Kidney (tissue), 13 donors: ENCODE measurements at regions not wholly inside any gene's neighbourhood (a gene's known extent, or its start where the extent isn't known, plus 50 kb on each side); places are given as distances from the start of the nearest gene placed in this dataset.

Experiments
- DNase-seq, 5 donors: peaks; one replicate each; pipeline ENCODE4 v3.0.0-alpha.2; 2013 to 2020
- FAIRE-seq: peaks from 2 replicates; lab custom pipeline; 2012; peaks lifted over from hg19 to GRCh38; lab: Jason Lieb, UNC
- H3K27ac ChIP-seq, 2 donors: one replicate each; pipeline ENCODE4 v1.7.0; 2013; ENCODE audit warnings: low read depth in 2 of 2, low read length in 2 of 2, inconsistent platforms in 1 of 2
- H3K27me3 ChIP-seq: one replicate; pipeline ENCODE4 v1.7.1; 2013; ENCODE audit warnings: low read length, inconsistent platforms; ENCODE audit not compliant: control insufficient read depth, insufficient read depth
- H3K36me3 ChIP-seq, 3 donors: one replicate each; pipeline versions ENCODE4 v1.7.0 to v1.7.1; 2013; ENCODE audit warnings: low read length in 3 of 3, control low read depth in 1 of 3, inconsistent platforms in 1 of 3; ENCODE audit not compliant: insufficient read depth in 3 of 3, control insufficient read depth in 2 of 3
- H3K4me1 ChIP-seq, 3 donors: one replicate each; pipeline versions ENCODE4 v1.7.0 to v1.7.1; 2013; ENCODE audit warnings: low read length in 3 of 3, inconsistent platforms in 1 of 3, low read depth in 1 of 3; ENCODE audit not compliant: control insufficient read depth in 2 of 3, insufficient read depth in 2 of 3
- H3K4me3 ChIP-seq, 3 donors: one replicate each; pipeline versions ENCODE4 v1.7.0 to v1.8.1; 2013; ENCODE audit warnings: low read length in 3 of 3, control low read depth in 1 of 3, inconsistent platforms in 1 of 3
- H3K9ac ChIP-seq, 3 donors: one replicate each; pipeline versions ENCODE4 v1.7.0 to v1.7.1; 2013; ENCODE audit warnings: low read length in 3 of 3, control low read depth in 1 of 3, inconsistent platforms in 1 of 3
- H3K9me3 ChIP-seq, 3 donors: one replicate each; pipeline versions ENCODE4 v1.7.0 to v1.7.1; 2013; ENCODE audit warnings: low read length in 3 of 3, control low read depth in 1 of 3, inconsistent platforms in 1 of 3; ENCODE audit not compliant: control insufficient read depth in 2 of 3, insufficient read depth in 1 of 3
- intact Hi-C: fragments of 100-400 bp; cut with DNase I; formaldehyde crosslinking; loops from one replicate; pipeline ENCODE4 v1.11.1; 2022
- TF ChIP-seq, protein P1 (sequence below): IDR thresholded peaks from 3 replicates; pipeline ENCODE4 v1.5.1; 2012; ENCODE audit warnings: mild to moderate bottlenecking, moderate library complexity, borderline replicate concordance; ENCODE audit not compliant: insufficient read depth; ENCODE audit errors: extremely low read depth
- donor health status: control.
- donor health status: control.
- donor health status: control.
- donor health status: control.
- donor health status: control.
- donor health status: DM: yes; HTN: yes; CAD: no.
- donor health status: Normal renal cell carcinoma (clear cell type).

DNA sequence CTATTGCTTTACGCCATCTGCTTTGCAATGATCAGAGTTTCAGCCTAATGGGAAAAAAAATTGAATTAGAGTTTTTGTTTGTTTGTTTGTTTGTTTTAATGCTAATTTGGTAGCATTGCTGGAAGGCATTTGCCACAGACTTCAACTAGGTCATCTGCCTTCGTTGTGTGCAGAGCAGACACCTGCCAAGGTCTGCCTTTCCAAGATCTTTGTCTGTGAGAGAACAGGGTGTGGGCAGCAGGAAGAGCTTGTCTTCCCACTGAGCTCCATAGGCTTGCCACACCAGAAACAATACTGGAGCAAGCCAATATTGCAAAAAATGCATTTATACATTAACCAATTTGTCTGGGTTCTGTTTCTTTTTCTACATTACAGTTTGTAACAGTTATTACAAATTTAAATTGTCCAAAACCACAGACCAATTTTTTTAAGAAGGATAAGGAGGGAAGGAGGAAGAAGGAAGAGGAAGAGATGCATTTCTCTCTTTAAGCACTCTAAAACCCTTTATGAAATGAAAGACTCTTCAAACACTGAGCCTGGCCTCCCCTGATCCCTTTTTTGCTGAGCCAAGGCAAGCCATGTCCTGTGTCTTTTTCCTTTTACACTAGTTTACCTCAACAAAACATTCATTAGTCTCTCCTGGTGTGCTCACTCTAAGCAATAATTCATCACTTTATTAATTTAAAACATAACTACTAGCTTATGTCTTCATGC lies 210.5 kb downstream of the SNX18 start:
- TF ChIP-seq, protein P1, sequence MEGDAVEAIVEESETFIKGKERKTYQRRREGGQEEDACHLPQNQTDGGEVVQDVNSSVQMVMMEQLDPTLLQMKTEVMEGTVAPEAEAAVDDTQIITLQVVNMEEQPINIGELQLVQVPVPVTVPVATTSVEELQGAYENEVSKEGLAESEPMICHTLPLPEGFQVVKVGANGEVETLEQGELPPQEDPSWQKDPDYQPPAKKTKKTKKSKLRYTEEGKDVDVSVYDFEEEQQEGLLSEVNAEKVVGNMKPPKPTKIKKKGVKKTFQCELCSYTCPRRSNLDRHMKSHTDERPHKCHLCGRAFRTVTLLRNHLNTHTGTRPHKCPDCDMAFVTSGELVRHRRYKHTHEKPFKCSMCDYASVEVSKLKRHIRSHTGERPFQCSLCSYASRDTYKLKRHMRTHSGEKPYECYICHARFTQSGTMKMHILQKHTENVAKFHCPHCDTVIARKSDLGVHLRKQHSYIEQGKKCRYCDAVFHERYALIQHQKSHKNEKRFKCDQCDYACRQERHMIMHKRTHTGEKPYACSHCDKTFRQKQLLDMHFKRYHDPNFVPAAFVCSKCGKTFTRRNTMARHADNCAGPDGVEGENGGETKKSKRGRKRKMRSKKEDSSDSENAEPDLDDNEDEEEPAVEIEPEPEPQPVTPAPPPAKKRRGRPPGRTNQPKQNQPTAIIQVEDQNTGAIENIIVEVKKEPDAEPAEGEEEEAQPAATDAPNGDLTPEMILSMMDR, result no peak
- intact Hi-C loops, result no loop called here
- no peak for DNase-seq

DNA sequence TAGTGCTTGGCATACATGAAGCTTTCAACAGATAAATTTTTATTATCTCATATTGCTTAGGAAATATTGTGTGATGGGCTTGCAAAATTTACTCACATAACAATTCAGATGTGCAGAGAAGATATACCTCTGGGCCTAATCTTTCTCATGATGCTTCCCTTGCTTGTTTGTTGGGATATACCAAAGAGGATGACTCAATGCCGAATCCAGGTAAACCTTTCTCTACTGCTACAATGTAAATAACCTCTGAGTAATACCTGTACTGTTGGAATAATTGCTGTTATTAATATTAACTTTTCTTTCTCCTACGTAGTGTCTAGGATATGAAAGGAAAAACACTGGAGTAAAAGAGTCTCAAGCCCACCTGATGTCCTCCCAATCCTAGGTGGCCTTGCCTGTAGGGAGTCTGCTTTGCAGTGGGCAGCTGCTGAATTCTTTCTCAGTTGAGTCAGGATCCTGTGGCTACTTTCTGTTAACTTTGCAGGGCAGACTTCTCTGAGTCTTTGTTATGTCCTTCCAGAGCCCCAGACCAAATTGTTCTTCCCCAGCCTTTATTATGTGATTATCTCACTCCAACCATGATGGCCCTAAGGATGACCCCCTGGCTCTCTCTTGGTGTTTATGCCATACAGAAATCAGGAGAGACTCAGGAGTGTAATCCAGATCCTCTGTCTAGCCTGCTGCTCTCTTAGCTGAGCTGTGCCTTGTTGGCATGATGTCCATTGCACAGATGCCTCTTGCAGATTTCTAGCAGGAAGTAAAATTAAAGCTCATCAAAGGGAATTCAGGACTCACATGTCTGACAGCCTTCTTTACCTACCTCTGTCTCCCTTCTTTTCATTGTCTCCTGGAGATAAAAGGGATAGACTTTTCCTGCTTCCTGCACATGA lies 208.1 kb downstream of the SNX18 start:
- intact Hi-C loops, result no loop called here
- H3K9me3 ChIP-seq, result no peaks in the 10 kb centered on the region
- no peak overlapping the region for H3K27ac ChIP-seq
- TF ChIP-seq, protein P1, result no peak
- no peaks in the 10 kb centered on the region for H3K36me3 ChIP-seq
- H3K4me1 ChIP-seq, result no peaks in the 10 kb centered on the region
- DNase-seq (no peak), FAIRE-seq (no peak)
- H3K4me3 ChIP-seq, result no peak overlapping the region
- H3K27me3 ChIP-seq, result no peaks in the 10 kb centered on the region
- H3K9ac ChIP-seq, result no peak overlapping the region

More for the DNA sequence above, 210.5 kb downstream of the SNX18 start:
- Histone ChIP-seq H3K4me3 (no peak overlapping the region), H3K9me3 (no peaks in the 10 kb centered on the region), H3K27ac (no peak overlapping the region), H3K27me3 (no peaks in the 10 kb centered on the region), H3K36me3 (no peaks in the 10 kb centered on the region), H3K4me1 (no peaks in the 10 kb centered on the region), H3K9ac (no peak overlapping the region)
- no peak for FAIRE-seq

DNA sequence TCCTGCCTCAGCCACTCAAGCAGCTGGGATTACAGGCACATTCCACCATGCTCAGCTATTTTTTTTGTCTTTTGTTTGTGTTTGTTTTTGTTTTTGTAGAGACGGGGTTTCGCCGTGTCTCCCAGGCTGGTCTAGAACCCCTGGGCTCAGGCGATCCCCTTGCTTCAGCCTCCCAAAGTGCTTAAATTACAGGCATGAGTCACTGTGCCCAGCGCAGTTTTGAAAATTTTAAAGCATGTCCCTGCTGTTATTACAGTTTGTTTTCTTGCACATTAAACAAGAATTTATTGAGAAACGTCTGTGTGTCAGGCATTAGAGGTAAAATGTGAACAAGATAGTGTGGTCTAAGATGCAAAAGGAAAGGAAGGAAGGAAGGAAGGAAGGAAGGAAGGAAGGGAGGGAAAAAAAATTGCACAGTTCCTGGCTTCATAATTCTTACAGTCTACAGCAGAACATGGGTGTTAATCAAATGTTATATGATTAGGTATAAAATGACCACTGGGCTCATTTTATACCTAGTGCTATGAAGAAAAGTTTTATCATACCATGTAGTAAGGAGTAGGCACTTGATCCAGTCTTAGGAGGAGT lies 205.4 kb downstream of the SNX18 start:
- Histone ChIP-seq H3K27ac (no peak overlapping the region), H3K9me3 (no peaks in the 10 kb centered on the region), H3K27me3 (no peaks in the 10 kb centered on the region), H3K4me3 (no peak overlapping the region), H3K4me1 (peaks cover 0 to 7% (median 0%) of the 10 kb centered on the region in 3 donors), H3K9ac (no peak overlapping the region), H3K36me3 (no peaks in the 10 kb centered on the region)
- intact Hi-C loops, result no loop called here
- DNase-seq, result no peak
- no peak for FAIRE-seq
- TF ChIP-seq, protein P1, result no peak
